HCT116 (cell line): ENCODE measurements at regions not wholly inside any gene's neighbourhood (a gene's known extent, or its start where the extent isn't known, plus 50 kb on each side); places are given as distances from the start of the nearest gene placed in this dataset.

Experiments used
- ATAC-seq: fragments of 200-7000 bp; cut with Tn5 transposase; 2 replicates; pipeline ENCODE4 v1.9.1; 2020; ENCODE audit warnings: mild to moderate bottlenecking, moderate library complexity
- BruUV-seq: library from RNA; stranded (reverse); fragments of 400-500 nt; replicated peaks from 2 replicates; lab custom pipeline; 2021; lab: Mats Ljungman, UMichigan
- CTCF ChIA-PET: fragments of 300-600 bp; sonication (Branson Sonifier 250); formaldehyde crosslinking; loops from one replicate; lab custom pipeline; 2021; ENCODE audit warnings: antibody characterized with exemption; lab: Charles Lee
- POLR2A ChIA-PET: fragments of 300-600, 350-600 bp; sonication (Branson Sonifier 250); formaldehyde crosslinking; loops from one replicate; lab custom pipeline; 2021; ENCODE audit warnings: antibody characterized with exemption; lab: Charles Lee
- RAD21 ChIA-PET, 2 experiments: fragments of 300-600 bp; sonication (Branson Sonifier 250); formaldehyde crosslinking; loops; one replicate each; lab custom pipeline; 2023; ENCODE audit warnings: low total read pairs in 2 of 2; ENCODE audit not compliant: uncharacterized antibody in 2 of 2, unreplicated experiment in 2 of 2, low non-redundant PET in 1 of 2; lab: Charles Lee
- DNase-seq: peaks from one replicate; pipeline ENCODE4 v3.0.0-alpha.2; 2010; ENCODE audit warnings: low read depth, low spot score
- H2AFZ ChIP-seq: fragments of 200-600 bp; shearing (Covaris generic), sonication (generic); 2 replicates; pipeline ENCODE4 v1.6.1; 2017; ENCODE audit warnings: low read depth, mixed run types, mixed read lengths, antibody characterized with exemption, low read length; ENCODE audit not compliant: poor library complexity, severe bottlenecking
- H3K27ac ChIP-seq: 2 replicates; pipeline ENCODE4 v1.5.1; 2012; ENCODE audit warnings: low read depth, low read length
- H3K27me3 ChIP-seq: fragments of 200-600 bp; sonication (generic); 2 replicates; pipeline ENCODE4 v1.6.1; 2016; ENCODE audit warnings: mixed run types, low read length, mixed read lengths; ENCODE audit not compliant: insufficient read depth
- H3K36me3 ChIP-seq, 2 experiments: fragments of 200-500 bp in 1 of 2; fragments of 200-600 bp in 1 of 2; sonication (Bioruptor generic) in 1 of 2; sonication (generic) in 1 of 2; 2 replicates each; pipeline versions ENCODE4 v1.5.1 to v1.6.1; 2014 to 2016; ENCODE audit warnings: low read length in 2 of 2, inconsistent platforms in 1 of 2, mixed read lengths in 1 of 2, mixed run types in 1 of 2; ENCODE audit not compliant: insufficient read depth in 2 of 2, control insufficient read depth in 1 of 2
- H3K4me1 ChIP-seq, 2 experiments: fragments of 200-600 bp in 1 of 2; sonication (generic) in 1 of 2; 2 replicates each; pipeline versions ENCODE4 v1.5.1 to v1.6.1; 2012 to 2017; ENCODE audit warnings: low read length in 2 of 2, inconsistent platforms in 1 of 2, mild to moderate bottlenecking in 1 of 2, mixed read lengths in 1 of 2, mixed run types in 1 of 2, moderate library complexity in 1 of 2; ENCODE audit not compliant: insufficient read depth in 2 of 2, control insufficient read depth in 1 of 2
- H3K4me2 ChIP-seq: fragments of 200-600 bp; sonication (generic); 2 replicates; pipeline ENCODE4 v1.6.1; 2017; ENCODE audit warnings: mixed run types, low read length, mixed read lengths
- H3K4me3 ChIP-seq, 2 experiments: fragments of 200-600 bp in 1 of 2; sonication (generic) in 1 of 2; replicated peaks in 1 of 2; 2 replicates each; pipeline ENCODE4 v1.5.1; 2011 to 2016; ENCODE audit warnings: low read length in 2 of 2, control low read depth in 1 of 2, low read depth in 1 of 2, mild to moderate bottlenecking in 1 of 2, mixed read lengths in 1 of 2, mixed run types in 1 of 2
- H3K79me2 ChIP-seq: fragments of 200-600 bp; sonication (generic); 2 replicates; pipeline ENCODE4 v1.6.1; 2017; ENCODE audit warnings: mild to moderate bottlenecking, mixed run types, low read length, moderate library complexity, mixed read lengths; ENCODE audit not compliant: insufficient read depth
- H3K9ac ChIP-seq: fragments of 200-600 bp; sonication (generic); 2 replicates; pipeline ENCODE4 v1.6.1; 2016; ENCODE audit warnings: low read length, mixed read lengths
- H3K9me2 ChIP-seq: fragments of 200-600 bp; sonication (generic), shearing (Covaris generic); 2 replicates; pipeline ENCODE4 v1.6.1; 2017; ENCODE audit warnings: mixed run types, mild to moderate bottlenecking, moderate library complexity; ENCODE audit not compliant: insufficient read depth
- H3K9me3 ChIP-seq, 2 experiments: fragments of 200-500 bp in 1 of 2; fragments of 200-600 bp in 1 of 2; sonication (Bioruptor generic) in 1 of 2; sonication (generic) in 1 of 2; 2 replicates each; pipeline ENCODE4 v1.6.1; 2014 to 2017; ENCODE audit warnings: low read length in 2 of 2, mixed read lengths in 2 of 2, inconsistent platforms in 1 of 2, low read depth in 1 of 2, mild to moderate bottlenecking in 1 of 2, mixed run types in 1 of 2, moderate library complexity in 1 of 2; ENCODE audit not compliant: control insufficient read depth in 1 of 2, insufficient read depth in 1 of 2
- H4K20me1 ChIP-seq: fragments of 200-600 bp; sonication (generic), shearing (Covaris generic); 2 replicates; pipeline ENCODE4 v1.6.1; 2017; ENCODE audit warnings: mixed run types, mild to moderate bottlenecking, moderate library complexity; ENCODE audit not compliant: insufficient read depth
- ATF3 ChIP-seq: IDR thresholded peaks from 2 replicates; pipeline ENCODE4 v1.6.1; 2012
- CEBPB ChIP-seq: IDR thresholded peaks from 2 replicates; pipeline ENCODE4 v1.6.1; 2012; ENCODE audit warnings: low read depth
- EGR1 ChIP-seq: IDR thresholded peaks from 2 replicates; pipeline ENCODE4 v1.6.1; 2012; ENCODE audit warnings: low read depth
- EZH2 ChIP-seq: fragments of 200-600 bp; sonication (generic); IDR thresholded peaks from 2 replicates; pipeline ENCODE4 v1.6.1; 2017; ENCODE audit warnings: antibody characterized with exemption, mixed run types
- EZH2phosphoT487 ChIP-seq: fragments of 200-600 bp; IDR thresholded peaks from 2 replicates; pipeline ENCODE4 v1.6.1; 2018; ENCODE audit warnings: antibody characterized with exemption, borderline replicate concordance
- FOSL1 ChIP-seq: IDR thresholded peaks from 2 replicates; pipeline ENCODE4 v1.6.1; 2012; ENCODE audit warnings: low read depth
- JUND ChIP-seq: IDR thresholded peaks from 2 replicates; pipeline ENCODE4 v1.6.1; 2012
- MAX ChIP-seq: IDR thresholded peaks from 2 replicates; pipeline ENCODE4 v1.6.1; 2012
- POLR2AphosphoS5 ChIP-seq: IDR thresholded peaks from 2 replicates; pipeline ENCODE4 v1.6.1; 2011; ENCODE audit warnings: mild to moderate bottlenecking, low read depth, low read length, moderate library complexity
- REST ChIP-seq: IDR thresholded peaks from 2 replicates; pipeline ENCODE4 v1.6.1; 2012; ENCODE audit warnings: low read depth
- SP1 ChIP-seq: IDR thresholded peaks from 2 replicates; pipeline ENCODE4 v1.6.1; 2012; ENCODE audit warnings: low read depth
- TCF7L2 ChIP-seq: IDR thresholded peaks from 2 replicates; pipeline ENCODE4 v1.7.0; 2011; ENCODE audit warnings: borderline replicate concordance, inconsistent platforms; ENCODE audit not compliant: insufficient read depth, insufficient read length; ENCODE audit errors: extremely low read depth
- ZFX ChIP-seq: fragments of 450-650 bp; IDR thresholded peaks from 2 replicates; pipeline ENCODE4 v1.6.1; 2017
- ZNF274 ChIP-seq: fragments of 200-500 bp; sonication (Bioruptor generic); IDR thresholded peaks from 2 replicates; pipeline ENCODE4 v1.6.1; 2014; ENCODE audit warnings: mild to moderate bottlenecking, low read depth, low read length, inconsistent platforms
- intact Hi-C: fragments of 100-400 bp; cut with micrococcal nuclease; formaldehyde crosslinking; loops from 2 replicates; pipeline ENCODE4 v1.10.0; 2022

GRCh38 chr3:182007441-182007840 is 295.7 kb downstream of the SOX2 start:
- no peaks in the 10 kb centered on the region for H4K20me1 ChIP-seq
- BruUV-seq = no TSS peak
- ChIA-PET POLR2A (no interaction called here), CTCF (no interaction called here), RAD21 (no interaction called here)
- no peaks in the 10 kb centered on the region for H3K36me3 ChIP-seq
- no peaks in the 10 kb centered on the region for H3K79me2 ChIP-seq
- no peak for ATAC-seq
- intact Hi-C loops = no loop called here
- no peak for TF ChIP-seq MAX
- no peak for TF ChIP-seq ZFX
- TF ChIP-seq CEBPB = no peak
- TF ChIP-seq ATF3 = no peak
- no peak for TF ChIP-seq EZH2phosphoT487
- TF ChIP-seq FOSL1 = no peak
- no peak for TF ChIP-seq POLR2AphosphoS5
- no peaks in the 10 kb centered on the region for H3K9me2 ChIP-seq
- H3K9me3 ChIP-seq = no peaks in the 10 kb centered on the region
- no peak overlapping the region for H2AFZ ChIP-seq
- H3K4me3 ChIP-seq = no peak overlapping the region
- H3K27me3 ChIP-seq = no peaks in the 10 kb centered on the region
- H3K4me1 ChIP-seq = no peaks in the 10 kb centered on the region
- no peak for DNase-seq
- H3K9ac ChIP-seq = no peak overlapping the region
- no peak overlapping the region for H3K27ac ChIP-seq
- H3K4me2 ChIP-seq = no peak overlapping the region

- no peak for ATAC-seq
- DNase-seq = no peak
- intact Hi-C loops = no loop called here
- Histone ChIP-seq H3K9ac (no peak overlapping the region), H3K4me1 (no peaks in the 10 kb centered on the region), H3K36me3 (no peaks in the 10 kb centered on the region), H3K27ac (no peak overlapping the region), H3K4me3 (no peak overlapping the region), H2AFZ (no peak overlapping the region), H3K27me3 (no peaks in the 10 kb centered on the region), H3K4me2 (no peak overlapping the region), H4K20me1 (no peaks in the 10 kb centered on the region), H3K79me2 (no peaks in the 10 kb centered on the region), H3K9me2 (no peaks in the 10 kb centered on the region), H3K9me3 (no peaks in the 10 kb centered on the region)
- ChIA-PET RAD21 (no interaction called here), POLR2A (no interaction called here), CTCF (no interaction called here)
- TF ChIP-seq ZFX = no peak
- no peak for TF ChIP-seq EGR1
- TF ChIP-seq ZNF274 = no peak
- TF ChIP-seq SP1 = no peak
- TF ChIP-seq FOSL1 = no peak
- no peak for TF ChIP-seq JUND
- TF ChIP-seq REST = no peak
- TF ChIP-seq TCF7L2 = no peak
- no peak for TF ChIP-seq EZH2
- BruUV-seq = no TSS peak
Measured at GRCh38 chr3:182018361-182018760, 306.6 kb downstream of the SOX2 start.
